K562 (cell line): ENCODE measurements at regions not wholly inside any gene's neighbourhood (a gene's known extent, or its start where the extent isn't known, plus 50 kb on each side); places are given as distances from the start of the nearest gene placed in this dataset.

ENCODE experiments used
- ATAC-seq: fragments of 200-7000 bp; cut with Tn5 transposase; 3 replicates; pipeline ENCODE4 v1.9.1; 2020; ENCODE audit warnings: moderate library complexity
- BruUV-seq: library from RNA; stranded (reverse); fragments of 400-500 nt; replicated peaks from 2 replicates; lab custom pipeline; 2021; lab: Mats Ljungman, UMichigan
- CTCF ChIA-PET: fragments of 300-600 bp; formaldehyde crosslinking; extraction: SDS; loops from one replicate; lab custom pipeline; 2021; ENCODE audit warnings: low intra/inter-chr PET ratio; lab: Yijun Ruan, JAX
- POLR2A ChIA-PET: fragments of 300-600, 350-650 bp; sonication (Branson Sonifier 250); formaldehyde crosslinking; extraction: SDS; loops from one replicate; lab custom pipeline; 2021; ENCODE audit warnings: antibody characterized with exemption, inconsistent platforms; lab: Yijun Ruan, JAX
- DNase-seq, 4 experiments: peaks; one replicate each; pipeline versions ENCODE4 v3.0.0 to v3.0.0-alpha.2; 2011 to 2018; ENCODE audit warnings: low spot score in 3 of 4, mixed read lengths in 3 of 4; ENCODE audit errors: extremely low read depth in 1 of 4
- FAIRE-seq: peaks from 2 replicates; lab custom pipeline; 2011; peaks lifted over from hg19 to GRCh38; lab: Jason Lieb, UNC
- H2AFZ ChIP-seq: 2 replicates; pipeline ENCODE4 v1.6.0; 2011; ENCODE audit warnings: low read depth, low read length, control low read depth, inconsistent platforms
- H3K27ac ChIP-seq: fragments of 200-600 bp; 3 replicates; pipeline ENCODE4 v1.8.0; 2011; ENCODE audit warnings: low read depth, mild to moderate bottlenecking, control low read depth, inconsistent platforms, low read length, moderate library complexity, mixed read lengths; ENCODE audit errors: extremely low read depth
- H3K27me3 ChIP-seq, 2 experiments: fragments of 300-600 bp in 1 of 2; 2 replicates in 1 of 2; 3 replicates in 1 of 2; pipeline versions ENCODE4 v1.6.0 to v1.8.0; 2011; ENCODE audit warnings: inconsistent platforms in 2 of 2, low read length in 2 of 2, mild to moderate bottlenecking in 1 of 2, mixed read lengths in 1 of 2, moderate library complexity in 1 of 2; ENCODE audit not compliant: control insufficient read depth in 2 of 2, insufficient read depth in 2 of 2
- H3K36me3 ChIP-seq: fragments of 300-600 bp; 3 replicates; pipeline ENCODE4 v1.8.0; 2011; ENCODE audit warnings: mild to moderate bottlenecking, low read length, inconsistent platforms; ENCODE audit not compliant: control insufficient read depth, insufficient read depth
- H3K4me1 ChIP-seq, 2 experiments: fragments of 200-600 bp in 1 of 2; replicated peaks in 1 of 2; 2 replicates in 1 of 2; 3 replicates in 1 of 2; pipeline versions ENCODE4 v1.5.1 to v1.8.0; 2011; ENCODE audit warnings: inconsistent platforms in 2 of 2, low read length in 2 of 2, mild to moderate bottlenecking in 1 of 2, mixed read lengths in 1 of 2, moderate library complexity in 1 of 2; ENCODE audit not compliant: control insufficient read depth in 2 of 2, insufficient read depth in 2 of 2
- H3K4me2 ChIP-seq: 2 replicates; pipeline ENCODE4 v1.6.1; 2011; ENCODE audit warnings: low read length, control low read depth, inconsistent platforms, mixed read lengths; ENCODE audit not compliant: insufficient read depth
- H3K4me3 ChIP-seq: fragments of 200-600 bp; sonication (generic), shearing (Covaris generic); 2 replicates; pipeline ENCODE4 v1.5.1; 2016; ENCODE audit warnings: control low read depth, inconsistent platforms
- H3K79me2 ChIP-seq: fragments of 200-600 bp; 3 replicates; pipeline ENCODE4 v1.8.0; 2011; ENCODE audit warnings: low read length, inconsistent platforms; ENCODE audit not compliant: control insufficient read depth, insufficient read depth
- H3K9ac ChIP-seq, 2 experiments: 2 replicates each; pipeline versions ENCODE4 v1.6.0 to v1.6.1; 2011; ENCODE audit warnings: low read depth in 2 of 2, low read length in 2 of 2, control low read depth in 1 of 2, inconsistent platforms in 1 of 2, mild to moderate bottlenecking in 1 of 2, mixed read lengths in 1 of 2; ENCODE audit not compliant: insufficient read depth in 1 of 2
- H3K9me1 ChIP-seq: one replicate; pipeline ENCODE4 v1.6.0; 2011; ENCODE audit warnings: inconsistent platforms, mild to moderate bottlenecking, low read length, moderate library complexity; ENCODE audit not compliant: control insufficient read depth, insufficient read depth
- H3K9me3 ChIP-seq: replicated peaks from 2 replicates; pipeline ENCODE4 v1.5.1; 2011; ENCODE audit warnings: low read depth, low read length, inconsistent platforms; ENCODE audit not compliant: control insufficient read depth, insufficient read depth
- H4K20me1 ChIP-seq: replicated peaks from 2 replicates; pipeline ENCODE4 v1.6.1; 2011; ENCODE audit warnings: low read length, inconsistent platforms, mixed read lengths; ENCODE audit not compliant: control insufficient read depth, insufficient read depth
- GABPB2 ChIP-seq: fragments of 250-450 bp; sonication (Bioruptor Pico); conservative IDR thresholded peaks from 2 replicates; pipeline ENCODE4 v1.5.1; 2021; ENCODE audit warnings: mild to moderate bottlenecking
- KAT7 ChIP-seq: sonication (generic); formaldehyde crosslinking; IDR thresholded peaks from 2 replicates; pipeline ENCODE4 v1.8.0; 2022; ENCODE audit warnings: missing genetic modification reagents, mild to moderate bottlenecking, borderline replicate concordance
- RAD21 ChIP-seq, 2 experiments: fragments of 250-450 bp in 1 of 2; fragments of 450-650 bp in 1 of 2; sonication (Bioruptor Pico) in 1 of 2; formaldehyde crosslinking in 1 of 2; IDR thresholded peaks in 1 of 2; conservative IDR thresholded peaks in 1 of 2; 2 replicates each; pipeline versions ENCODE4 v1.4.0 to v1.8.0; 2020 to 2022; ENCODE audit warnings: mild to moderate bottlenecking in 2 of 2, moderate library complexity in 1 of 2
- ZBTB1 ChIP-seq: sonication (generic); formaldehyde crosslinking; IDR thresholded peaks from 2 replicates; pipeline ENCODE4 v1.8.1; 2023; ENCODE audit warnings: missing genetic modification reagents, low read depth, mild to moderate bottlenecking, borderline replicate concordance
- ZNF316 ChIP-seq: fragments of 450-650 bp; IDR thresholded peaks from 2 replicates; pipeline ENCODE4 v1.6.1; 2016
- ZNF561 ChIP-seq: fragments of 450-650 bp; formaldehyde crosslinking; conservative IDR thresholded peaks from 2 replicates; pipeline ENCODE4 v1.4.0; 2020; ENCODE audit warnings: mild to moderate bottlenecking, moderate library complexity
- WGBS: fragments of 100-300 bp; shearing (Covaris generic); methylation state at CpG from one replicate; pipeline ENCODE4 v1.1.6; 2016; ENCODE audit warnings: low coverage, mixed read lengths; ENCODE audit not compliant: insufficient coverage; ENCODE audit errors: missing lambda C conversion rate; 5-methylcytosine and 5-hydroxymethylcytosine counted together
- in situ Hi-C: fragments of 300-500 bp; cut with MboI; formaldehyde crosslinking; loops from 4 replicates; pipeline ENCODE4 v1.15.0; 2018; ENCODE audit warnings: inconsistent platforms, mixed read lengths
- intact Hi-C: fragments of 100-400 bp; cut with micrococcal nuclease; formaldehyde crosslinking; loops from 2 replicates; pipeline ENCODE4 v1.14.2; 2022
- TF ChIP-seq, protein P1 (sequence below): sonication (generic); formaldehyde crosslinking; IDR thresholded peaks from 2 replicates; pipeline ENCODE4 v1.8.0; 2022; ENCODE audit warnings: mild to moderate bottlenecking, missing genetic modification reagents

DNA sequence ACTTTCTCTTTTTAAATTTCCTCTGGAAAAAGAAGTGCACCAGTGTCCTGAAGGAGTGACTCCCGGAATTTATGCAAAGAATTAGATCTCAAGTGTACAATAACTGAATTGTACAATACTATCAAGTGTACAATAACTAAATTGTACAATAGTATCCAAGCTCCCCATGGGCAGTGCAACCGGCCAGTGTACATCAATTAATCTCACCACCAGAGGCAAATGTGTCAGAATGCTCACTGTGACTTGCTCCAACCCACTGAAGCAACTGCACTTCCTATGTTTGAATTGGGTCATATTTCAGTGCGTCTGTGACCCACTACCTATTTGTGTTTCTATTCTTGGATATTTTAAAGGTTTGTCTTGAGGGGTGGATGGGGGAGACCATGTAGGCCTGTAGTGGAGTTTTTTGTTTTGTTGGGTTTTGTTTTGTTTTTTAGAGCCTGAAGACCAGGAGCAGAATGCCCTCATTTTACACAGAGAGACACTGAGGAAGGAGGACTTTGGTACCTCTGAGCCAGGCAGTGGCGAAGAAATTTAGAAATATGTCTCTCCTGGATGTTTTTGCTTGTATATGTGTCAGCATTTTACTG, 78.5 kb upstream of the CTTNBP2 start:
- Histone ChIP-seq H3K9me3 (no peaks in the 10 kb centered on the region), H3K36me3 (no peaks in the 10 kb centered on the region), H3K27me3 (no peaks in the 10 kb centered on the region), H3K9me1 (no peaks in the 10 kb centered on the region), H3K9ac (no peak overlapping the region), H3K27ac (no peak overlapping the region), H2AFZ (no peak overlapping the region), H3K4me3 (no peak overlapping the region), H3K4me1 (no peaks in the 10 kb centered on the region), H3K79me2 (no peaks in the 10 kb centered on the region), H4K20me1 (no peaks in the 10 kb centered on the region), H3K4me2 (no peak overlapping the region)
- BruUV-seq, result no TSS peak
- CTCF ChIA-PET, result no interaction called here
- POLR2A ChIA-PET, result no interaction called here
- in situ Hi-C loops (no loop called here), intact Hi-C loops (no loop called here)
- WGBS, result 5% methylated on average over 4 of the region's 4 CpGs
- TF ChIP-seq ZNF316 (peak; percentile 43), RAD21 (CRISPR knock-in tag; conservative IDR thresholded peaks at IDR 0.05 in 1 of 2, IDR thresholded peaks at IDR 0.05 in 1 of 2) (no peak)
- peak; percentile 47; the same call in 2 of the 3 replicates for ATAC-seq
- FAIRE-seq, result no peak
- DNase-seq, result no peak

DNA sequence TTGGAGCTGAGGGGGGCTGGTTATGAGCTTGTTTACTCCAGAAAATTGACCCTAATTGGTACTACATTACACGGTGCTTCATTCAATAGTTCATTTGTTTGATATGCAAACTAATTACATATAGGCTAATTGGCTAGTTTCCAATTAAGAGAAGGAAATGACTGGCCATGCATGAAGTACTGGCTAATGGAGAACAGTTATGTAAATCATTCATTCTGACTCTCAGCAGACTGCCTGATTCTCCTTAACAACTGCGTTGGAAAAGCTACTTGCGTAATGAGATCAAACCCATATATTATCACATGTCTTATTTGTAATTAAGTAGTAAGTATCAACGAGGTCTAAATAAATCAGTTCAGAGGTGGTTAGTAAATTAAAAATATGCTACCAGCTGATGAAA, 81.8 kb upstream of the CTTNBP2 start:
- DNase-seq, result no peak
- Histone ChIP-seq H3K4me1 (no peaks in the 10 kb centered on the region), H3K4me2 (no peak overlapping the region), H2AFZ (no peak overlapping the region), H4K20me1 (no peaks in the 10 kb centered on the region), H3K27me3 (no peaks in the 10 kb centered on the region), H3K9me1 (no peaks in the 10 kb centered on the region), H3K27ac (no peak overlapping the region), H3K79me2 (no peaks in the 10 kb centered on the region), H3K36me3 (no peaks in the 10 kb centered on the region), H3K4me3 (no peak overlapping the region), H3K9ac (no peak overlapping the region), H3K9me3 (no peaks in the 10 kb centered on the region)
- 2% methylated on average over 4 of the region's 4 CpGs for WGBS
- intact Hi-C loops, result no loop called here
- ATAC-seq, result no peak
- in situ Hi-C loops, result no loop called here
- no peak for FAIRE-seq
- ChIA-PET POLR2A (no interaction called here), CTCF (no interaction called here)
- TF ChIP-seq, protein P1, sequence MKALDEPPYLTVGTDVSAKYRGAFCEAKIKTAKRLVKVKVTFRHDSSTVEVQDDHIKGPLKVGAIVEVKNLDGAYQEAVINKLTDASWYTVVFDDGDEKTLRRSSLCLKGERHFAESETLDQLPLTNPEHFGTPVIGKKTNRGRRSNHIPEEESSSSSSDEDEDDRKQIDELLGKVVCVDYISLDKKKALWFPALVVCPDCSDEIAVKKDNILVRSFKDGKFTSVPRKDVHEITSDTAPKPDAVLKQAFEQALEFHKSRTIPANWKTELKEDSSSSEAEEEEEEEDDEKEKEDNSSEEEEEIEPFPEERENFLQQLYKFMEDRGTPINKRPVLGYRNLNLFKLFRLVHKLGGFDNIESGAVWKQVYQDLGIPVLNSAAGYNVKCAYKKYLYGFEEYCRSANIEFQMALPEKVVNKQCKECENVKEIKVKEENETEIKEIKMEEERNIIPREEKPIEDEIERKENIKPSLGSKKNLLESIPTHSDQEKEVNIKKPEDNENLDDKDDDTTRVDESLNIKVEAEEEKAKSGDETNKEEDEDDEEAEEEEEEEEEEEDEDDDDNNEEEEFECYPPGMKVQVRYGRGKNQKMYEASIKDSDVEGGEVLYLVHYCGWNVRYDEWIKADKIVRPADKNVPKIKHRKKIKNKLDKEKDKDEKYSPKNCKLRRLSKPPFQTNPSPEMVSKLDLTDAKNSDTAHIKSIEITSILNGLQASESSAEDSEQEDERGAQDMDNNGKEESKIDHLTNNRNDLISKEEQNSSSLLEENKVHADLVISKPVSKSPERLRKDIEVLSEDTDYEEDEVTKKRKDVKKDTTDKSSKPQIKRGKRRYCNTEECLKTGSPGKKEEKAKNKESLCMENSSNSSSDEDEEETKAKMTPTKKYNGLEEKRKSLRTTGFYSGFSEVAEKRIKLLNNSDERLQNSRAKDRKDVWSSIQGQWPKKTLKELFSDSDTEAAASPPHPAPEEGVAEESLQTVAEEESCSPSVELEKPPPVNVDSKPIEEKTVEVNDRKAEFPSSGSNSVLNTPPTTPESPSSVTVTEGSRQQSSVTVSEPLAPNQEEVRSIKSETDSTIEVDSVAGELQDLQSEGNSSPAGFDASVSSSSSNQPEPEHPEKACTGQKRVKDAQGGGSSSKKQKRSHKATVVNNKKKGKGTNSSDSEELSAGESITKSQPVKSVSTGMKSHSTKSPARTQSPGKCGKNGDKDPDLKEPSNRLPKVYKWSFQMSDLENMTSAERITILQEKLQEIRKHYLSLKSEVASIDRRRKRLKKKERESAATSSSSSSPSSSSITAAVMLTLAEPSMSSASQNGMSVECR (CRISPR knock-in tag), result no peak
- TF ChIP-seq GABPB2 (no peak), ZBTB1 (CRISPR knock-in tag) (no peak), ZNF561 (no peak), KAT7 (CRISPR knock-in tag) (no peak)
- no TSS peak for BruUV-seq
